ENCODE measurements at regions not wholly inside any gene's neighbourhood (a gene's known extent, or its start where the extent isn't known, plus 50 kb on each side); places are given as distances from the start of the nearest gene placed in this dataset.

- DNase-seq: no peak
- TF ChIP-seq GATA1 (IDR thresholded peaks at IDR 0.05; ENCODE audit: low read depth, low read length) (no peak), POLR2A (IDR thresholded peaks at IDR 0.05; ENCODE audit: low read length) (no peak)
Measured at GRCh38 chr3:165466856-165467255, 270.7 kb upstream of the SLITRK3 start.

GRCh38 chr3:165464736-165465135 lies 268.6 kb upstream of the SLITRK3 start:
- DNase-seq: no peak
- TF ChIP-seq POLR2A (IDR thresholded peaks at IDR 0.05; ENCODE audit: low read length) (no peak), GATA1 (IDR thresholded peaks at IDR 0.05; ENCODE audit: low read depth, low read length) (no peak)

DNA sequence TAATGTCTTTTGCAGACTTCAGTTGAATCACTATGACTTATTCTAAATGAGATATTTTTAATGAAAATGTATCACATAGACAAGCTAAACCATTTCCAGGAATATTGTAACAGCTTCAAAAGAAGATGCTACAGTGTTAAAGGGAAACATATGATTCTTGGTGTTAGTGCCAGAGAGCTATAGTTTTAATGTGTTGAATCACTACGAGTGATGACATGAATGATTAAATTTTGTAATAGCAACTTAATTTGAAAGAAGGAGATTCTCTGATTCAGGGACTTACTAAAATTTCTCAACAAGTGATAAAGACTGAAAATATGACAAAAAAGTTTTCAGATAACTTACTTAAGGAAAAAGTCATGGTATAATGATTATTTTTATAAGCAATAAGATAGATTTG lies 267.3 kb upstream of the SLITRK3 start:
- no peak for TF ChIP-seq GATA1 (IDR thresholded peaks at IDR 0.05; ENCODE audit: low read depth, low read length)
- TF ChIP-seq POLR2A (IDR thresholded peaks at IDR 0.05; ENCODE audit: low read length): no peak
- no peak for DNase-seq

- DNase-seq: no peak
- no peak for TF ChIP-seq POLR2A (IDR thresholded peaks at IDR 0.05; ENCODE audit: low read length)
- no peak for TF ChIP-seq GATA1 (IDR thresholded peaks at IDR 0.05; ENCODE audit: low read depth, low read length)
Measured at GRCh38 chr3:165462636-165463334, 266.6 kb upstream of the SLITRK3 start.

- no peak for DNase-seq
Measured at GRCh38 chr3:165459924-165460835, 264.0 kb upstream of the SLITRK3 start.

DNA sequence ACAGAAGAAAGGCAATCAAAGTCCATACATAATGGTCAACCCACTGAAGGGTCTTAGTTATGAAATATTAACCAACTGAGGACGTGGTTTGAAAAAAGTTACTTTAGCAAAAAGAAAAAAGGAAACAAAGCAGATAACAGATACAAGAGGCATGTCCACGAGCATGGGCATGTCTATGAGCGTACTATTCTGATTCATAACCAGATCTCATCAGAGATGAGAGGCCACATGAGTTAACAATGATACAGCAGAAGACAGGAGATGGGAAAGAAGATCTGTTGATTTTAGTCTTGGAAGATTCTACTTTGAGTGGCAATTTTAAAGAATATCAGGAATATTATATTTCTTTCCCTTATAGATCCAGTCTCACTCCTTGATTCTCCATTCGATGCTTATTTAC lies 262.9 kb upstream of the SLITRK3 start:
- TF ChIP-seq POLR2A (IDR thresholded peaks at IDR 0.05; ENCODE audit: low read length): no peak
- no peak for TF ChIP-seq GATA1 (IDR thresholded peaks at IDR 0.05; ENCODE audit: low read depth, low read length)
- no peak for DNase-seq

More at GRCh38 chr3:165459924-165460835, 264.0 kb upstream of the SLITRK3 start:
- TF ChIP-seq POLR2A (IDR thresholded peaks at IDR 0.05; ENCODE audit: low read length): no peak
- TF ChIP-seq GATA1 (IDR thresholded peaks at IDR 0.05; ENCODE audit: low read depth, low read length): no peak

DNA sequence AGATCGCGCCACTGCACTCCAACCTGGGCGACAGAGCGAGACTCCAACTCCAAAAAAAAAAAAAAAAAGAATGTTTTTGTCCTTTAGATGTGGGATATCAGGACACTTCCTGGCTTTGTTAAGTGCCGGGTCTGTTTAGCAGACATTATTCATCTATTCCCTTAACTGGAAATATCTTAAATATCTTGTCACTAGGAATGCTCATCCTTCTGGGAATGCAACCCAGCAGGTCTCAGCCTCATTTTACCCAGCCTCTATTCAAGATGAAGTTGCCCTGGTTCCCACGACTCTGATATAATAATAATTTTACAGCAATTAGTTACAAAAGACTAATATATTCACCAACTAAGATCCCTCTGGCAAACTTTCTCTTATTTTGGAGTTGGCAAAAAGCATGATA lies 260.9 kb upstream of the SLITRK3 start:
- TF ChIP-seq GATA1 (IDR thresholded peaks at IDR 0.05; ENCODE audit: low read depth, low read length) (no peak), POLR2A (IDR thresholded peaks at IDR 0.05; ENCODE audit: low read length) (no peak)

GRCh38 chr3:165455793-165456192 lies 259.6 kb upstream of the SLITRK3 start:
- no peak for TF ChIP-seq GATA1 (IDR thresholded peaks at IDR 0.05; ENCODE audit: low read depth, low read length)
- TF ChIP-seq POLR2A (IDR thresholded peaks at IDR 0.05; ENCODE audit: low read length): no peak
- DNase-seq: no peak

More for the DNA sequence above, 260.9 kb upstream of the SLITRK3 start:
- no peak for DNase-seq

DNA sequence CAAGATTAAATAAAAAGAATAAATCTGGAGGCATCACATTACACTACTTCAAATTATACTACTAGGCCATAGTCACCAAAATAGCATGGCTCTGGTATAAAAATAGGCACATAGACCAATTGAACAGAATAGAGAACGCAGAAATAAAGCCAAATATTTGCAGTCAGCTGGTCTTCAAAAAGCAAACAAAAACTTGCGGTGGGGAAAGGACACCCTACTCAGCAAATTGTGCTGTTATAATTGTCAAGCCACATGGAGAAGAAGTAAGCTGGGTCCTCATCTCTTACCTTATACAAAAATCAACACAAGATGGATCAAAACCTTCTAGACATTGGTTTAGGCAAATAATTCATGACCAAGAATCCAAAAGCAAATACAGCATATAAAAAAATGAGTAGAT lies 259.2 kb upstream of the SLITRK3 start:
- TF ChIP-seq GATA1 (IDR thresholded peaks at IDR 0.05; ENCODE audit: low read depth, low read length) (no peak), POLR2A (IDR thresholded peaks at IDR 0.05; ENCODE audit: low read length) (no peak)
- no peak for DNase-seq

- DNase-seq: no peak
- TF ChIP-seq GATA1 (IDR thresholded peaks at IDR 0.05; ENCODE audit: low read depth, low read length): no peak
- no peak for TF ChIP-seq POLR2A (IDR thresholded peaks at IDR 0.05; ENCODE audit: low read length)
Measured at GRCh38 chr3:165451371-165452070, 255.3 kb upstream of the SLITRK3 start.

- TF ChIP-seq POLR2A (IDR thresholded peaks at IDR 0.05; ENCODE audit: low read length): no peak
- no peak for TF ChIP-seq GATA1 (IDR thresholded peaks at IDR 0.05; ENCODE audit: low read depth, low read length)
- no peak for DNase-seq
Measured at GRCh38 chr3:165446555-165446954, 250.4 kb upstream of the SLITRK3 start.

DNA sequence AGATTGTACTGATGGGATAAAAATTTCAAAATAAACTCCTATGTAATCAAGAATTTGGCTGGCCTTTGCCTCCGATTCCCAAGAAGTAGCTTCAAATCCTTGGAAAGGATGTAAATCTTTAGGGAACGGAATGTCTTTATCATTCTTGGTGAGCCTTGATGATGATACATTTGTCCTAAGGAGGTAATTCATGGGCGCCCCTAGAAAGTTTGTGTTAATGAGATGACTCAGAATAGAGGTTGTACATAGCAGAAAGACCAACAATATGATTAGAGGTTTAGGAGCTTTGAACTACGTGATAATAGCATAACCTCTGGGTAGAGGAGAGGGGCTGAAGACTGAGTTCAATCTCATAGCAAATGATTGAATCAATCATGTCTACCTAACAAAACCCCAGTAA lies 248.6 kb upstream of the SLITRK3 start:
- TF ChIP-seq GATA1 (IDR thresholded peaks at IDR 0.05; ENCODE audit: low read depth, low read length) (no peak), POLR2A (IDR thresholded peaks at IDR 0.05; ENCODE audit: low read length) (no peak)
- no peak for DNase-seq

- no peak for TF ChIP-seq POLR2A (IDR thresholded peaks at IDR 0.05; ENCODE audit: low read length)
- TF ChIP-seq GATA1 (IDR thresholded peaks at IDR 0.05; ENCODE audit: low read depth, low read length): no peak
- DNase-seq: no peak
Measured at GRCh38 chr3:165443664-165444063, 247.5 kb upstream of the SLITRK3 start.

GRCh38 chr3:165442061-165442460 lies 245.9 kb upstream of the SLITRK3 start:
- TF ChIP-seq POLR2A (IDR thresholded peaks at IDR 0.05; ENCODE audit: low read length): no peak
- TF ChIP-seq GATA1 (IDR thresholded peaks at IDR 0.05; ENCODE audit: low read depth, low read length): no peak

More at GRCh38 chr3:165442061-165442460, 245.9 kb upstream of the SLITRK3 start:
- no peak for DNase-seq

Measured in erythroblast (primary cell).